Mesenchymal stem cell (in vitro differentiated cells and primary cell): ENCODE measurements at regions not wholly inside any gene's neighbourhood (a gene's known extent, or its start where the extent isn't known, plus 50 kb on each side); places are given as distances from the start of the nearest gene placed in this dataset.

Source experiments
- DNase-seq: peaks from one replicate; pipeline ENCODE4 v3.0.0-alpha.2; 2013
- H2AFZ ChIP-seq: one replicate; pipeline ENCODE4 v1.6.1; 2013; ENCODE audit warnings: low read depth, mild to moderate bottlenecking, control low read depth, inconsistent platforms, low read length, moderate library complexity
- H2AK5ac ChIP-seq: 2 replicates; pipeline ENCODE4 v1.6.1; 2013; ENCODE audit warnings: low read length, moderate library complexity, mild to moderate bottlenecking, inconsistent platforms; ENCODE audit not compliant: severe bottlenecking
- H2BK120ac ChIP-seq: one replicate; pipeline ENCODE4 v1.6.1; 2013; ENCODE audit warnings: low read depth, mild to moderate bottlenecking, inconsistent platforms, low read length, moderate library complexity
- H2BK12ac ChIP-seq, 2 experiments: one replicate each; pipeline ENCODE4 v1.6.1; 2013; ENCODE audit warnings: inconsistent platforms in 2 of 2, low read length in 2 of 2, mild to moderate bottlenecking in 2 of 2, moderate library complexity in 2 of 2, control low read depth in 1 of 2
- H2BK15ac ChIP-seq: one replicate; pipeline ENCODE4 v1.6.1; 2013; ENCODE audit warnings: mild to moderate bottlenecking, low read depth, inconsistent platforms; ENCODE audit not compliant: poor library complexity, severe bottlenecking
- H2BK5ac ChIP-seq: 2 replicates; pipeline ENCODE4 v1.6.1; 2013; ENCODE audit warnings: low read depth, mild to moderate bottlenecking, low read length, control low read depth, inconsistent platforms; ENCODE audit not compliant: poor library complexity, severe bottlenecking
- H3K14ac ChIP-seq, 2 experiments: one replicate each; pipeline ENCODE4 v1.6.1; 2013; ENCODE audit warnings: inconsistent platforms in 2 of 2, low read length in 2 of 2, control low read depth in 1 of 2, mild to moderate bottlenecking in 1 of 2, moderate library complexity in 1 of 2
- H3K18ac ChIP-seq, 2 experiments: one replicate each; pipeline ENCODE4 v1.6.1; 2013; ENCODE audit warnings: inconsistent platforms in 2 of 2, low read length in 2 of 2, control low read depth in 1 of 2, low read depth in 1 of 2, mild to moderate bottlenecking in 1 of 2
- H3K23ac ChIP-seq, 2 experiments: one replicate each; pipeline ENCODE4 v1.6.1; 2013; ENCODE audit warnings: inconsistent platforms in 2 of 2, low read length in 2 of 2, mild to moderate bottlenecking in 2 of 2, moderate library complexity in 2 of 2, control low read depth in 1 of 2
- H3K27ac ChIP-seq: 2 replicates; pipeline ENCODE4 v1.5.1; 2013; ENCODE audit warnings: mild to moderate bottlenecking, moderate library complexity, low read length, control low read depth, inconsistent platforms; ENCODE audit not compliant: poor library complexity, severe bottlenecking
- H3K27me3 ChIP-seq, 2 experiments: 2 replicates each; pipeline versions ENCODE4 v1.6.1 to v1.7.0; 2013; ENCODE audit warnings: low read length in 2 of 2, mild to moderate bottlenecking in 2 of 2, moderate library complexity in 2 of 2, control low read depth in 1 of 2, inconsistent platforms in 1 of 2; ENCODE audit not compliant: control insufficient read depth in 1 of 2, insufficient read depth in 1 of 2
- H3K36me3 ChIP-seq, 2 experiments: 2 replicates each; pipeline versions ENCODE4 v1.6.1 to v1.7.0; 2013; ENCODE audit warnings: low read length in 2 of 2, control low read depth in 1 of 2, inconsistent platforms in 1 of 2, low read depth in 1 of 2, mild to moderate bottlenecking in 1 of 2; ENCODE audit not compliant: insufficient read depth in 2 of 2, control insufficient read depth in 1 of 2
- H3K4ac ChIP-seq, 2 experiments: one replicate each; pipeline ENCODE4 v1.6.1; 2013; ENCODE audit warnings: inconsistent platforms in 2 of 2, low read length in 2 of 2, mild to moderate bottlenecking in 2 of 2, moderate library complexity in 2 of 2, control low read depth in 1 of 2, low read depth in 1 of 2
- H3K4me1 ChIP-seq: 2 replicates; pipeline ENCODE4 v1.6.1; 2013; ENCODE audit warnings: low read depth, low read length, control low read depth; ENCODE audit not compliant: control insufficient read depth, insufficient read depth
- H3K4me2 ChIP-seq: 2 replicates; pipeline ENCODE4 v1.6.1; 2013; ENCODE audit warnings: low read length, mild to moderate bottlenecking, inconsistent platforms; ENCODE audit not compliant: poor library complexity, severe bottlenecking
- H3K4me3 ChIP-seq, 2 experiments: 2 replicates each; pipeline versions ENCODE4 v1.5.1 to v1.7.0; 2013; ENCODE audit warnings: low read length in 2 of 2, mild to moderate bottlenecking in 2 of 2, control low read depth in 1 of 2, low read depth in 1 of 2; ENCODE audit not compliant: insufficient read depth in 1 of 2
- H3K79me1 ChIP-seq: replicated peaks from 2 replicates; pipeline ENCODE4 v1.6.1; 2013; ENCODE audit warnings: mild to moderate bottlenecking, control low read depth, low read length, inconsistent platforms; ENCODE audit not compliant: poor library complexity, severe bottlenecking
- H3K9ac ChIP-seq: 2 replicates; pipeline ENCODE4 v1.7.0; 2013; ENCODE audit warnings: mild to moderate bottlenecking, low read length, moderate library complexity
- H3K9me3 ChIP-seq: 2 replicates; pipeline ENCODE4 v1.7.0; 2013; ENCODE audit warnings: mild to moderate bottlenecking, low read length; ENCODE audit not compliant: control insufficient read depth
- H4K8ac ChIP-seq: one replicate; pipeline ENCODE4 v1.6.1; 2013; ENCODE audit warnings: inconsistent platforms, mild to moderate bottlenecking, low read length, moderate library complexity
- H4K91ac ChIP-seq: one replicate; pipeline ENCODE4 v1.6.1; 2013; ENCODE audit warnings: mild to moderate bottlenecking, low read length, inconsistent platforms
- WGBS: methylation state at CpG from one replicate; pipeline ENCODE4 v1.1.7; 2013; ENCODE audit warnings: mixed read lengths; 5-methylcytosine and 5-hydroxymethylcytosine counted together

GRCh38 chr11:119985551-119985950 lies 152.4 kb downstream of the TRIM29 start:
- WGBS, result 84% methylated on average over 14 of the region's 14 CpGs
- H3K36me3 ChIP-seq, result no peaks in the 10 kb centered on the region
- no peak overlapping the region for H3K23ac ChIP-seq
- no peak overlapping the region for H3K4me2 ChIP-seq
- H2AFZ ChIP-seq, result no peak overlapping the region
- no peak overlapping the region for H3K4ac ChIP-seq
- peaks cover 2% of the 10 kb centered on the region for H3K4me1 ChIP-seq
- H2BK15ac ChIP-seq, result no peak overlapping the region
- H4K8ac ChIP-seq, result no peak overlapping the region
- H2BK120ac ChIP-seq, result no peak overlapping the region
- H3K79me1 ChIP-seq, result no peaks in the 10 kb centered on the region
- no peak overlapping the region for H3K4me3 ChIP-seq
- no peak overlapping the region for H3K14ac ChIP-seq
- H2AK5ac ChIP-seq, result no peak overlapping the region
- H3K18ac ChIP-seq, result no peak overlapping the region
- H3K9me3 ChIP-seq, result no peaks in the 10 kb centered on the region
- H3K27me3 ChIP-seq, result peaks cover 46 to 58% of the 10 kb centered on the region in 2 experiments
- DNase-seq, result no peak
- no peak overlapping the region for H4K91ac ChIP-seq
- H3K27ac ChIP-seq, result no peak overlapping the region
- H3K9ac ChIP-seq, result no peak overlapping the region
- H2BK12ac ChIP-seq, result no peak overlapping the region
- no peak overlapping the region for H2BK5ac ChIP-seq

DNA sequence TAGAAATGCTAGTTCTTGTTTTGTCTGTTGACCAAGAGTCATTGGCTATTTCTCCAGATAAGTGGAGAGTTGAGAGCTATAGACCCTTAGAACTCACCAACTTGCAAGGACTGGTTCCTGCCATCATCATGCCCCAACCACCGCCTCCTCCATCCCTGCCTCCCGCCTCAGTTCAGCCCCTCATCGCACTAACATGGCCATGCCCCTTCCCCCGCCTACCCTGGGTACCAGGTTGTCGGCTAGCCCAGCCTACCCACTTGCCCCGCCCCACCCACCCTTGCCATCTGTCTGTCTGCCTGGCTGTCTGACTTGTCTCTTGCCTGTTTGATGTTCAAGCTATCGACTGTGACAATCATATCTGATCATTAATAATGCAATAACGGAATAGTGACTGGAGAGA lies 154.1 kb downstream of the TRIM29 start:
- no peak overlapping the region for H3K4me3 ChIP-seq
- H2AK5ac ChIP-seq, result no peak overlapping the region
- H3K9me3 ChIP-seq, result no peaks in the 10 kb centered on the region
- no peak overlapping the region for H3K23ac ChIP-seq
- no peak overlapping the region for H4K91ac ChIP-seq
- H2BK120ac ChIP-seq, result no peak overlapping the region
- H3K9ac ChIP-seq, result no peak overlapping the region
- peaks cover 37 to 74% of the 10 kb centered on the region in 2 experiments for H3K27me3 ChIP-seq
- no peak overlapping the region for H2BK12ac ChIP-seq
- no peak overlapping the region for H2BK15ac ChIP-seq
- no peak overlapping the region for H2AFZ ChIP-seq
- H3K14ac ChIP-seq, result no peak overlapping the region
- WGBS, result 83% methylated on average over 8 of the region's 8 CpGs
- no peaks in the 10 kb centered on the region for H3K36me3 ChIP-seq
- no peak overlapping the region for H2BK5ac ChIP-seq
- H3K4ac ChIP-seq, result no peak overlapping the region
- no peak overlapping the region for H3K18ac ChIP-seq
- H4K8ac ChIP-seq, result no peak overlapping the region
- no peak overlapping the region for H3K4me2 ChIP-seq
- H3K4me1 ChIP-seq, result peaks cover 2% of the 10 kb centered on the region
- H3K27ac ChIP-seq, result no peak overlapping the region
- H3K79me1 ChIP-seq, result no peaks in the 10 kb centered on the region
- DNase-seq, result no peak

DNA sequence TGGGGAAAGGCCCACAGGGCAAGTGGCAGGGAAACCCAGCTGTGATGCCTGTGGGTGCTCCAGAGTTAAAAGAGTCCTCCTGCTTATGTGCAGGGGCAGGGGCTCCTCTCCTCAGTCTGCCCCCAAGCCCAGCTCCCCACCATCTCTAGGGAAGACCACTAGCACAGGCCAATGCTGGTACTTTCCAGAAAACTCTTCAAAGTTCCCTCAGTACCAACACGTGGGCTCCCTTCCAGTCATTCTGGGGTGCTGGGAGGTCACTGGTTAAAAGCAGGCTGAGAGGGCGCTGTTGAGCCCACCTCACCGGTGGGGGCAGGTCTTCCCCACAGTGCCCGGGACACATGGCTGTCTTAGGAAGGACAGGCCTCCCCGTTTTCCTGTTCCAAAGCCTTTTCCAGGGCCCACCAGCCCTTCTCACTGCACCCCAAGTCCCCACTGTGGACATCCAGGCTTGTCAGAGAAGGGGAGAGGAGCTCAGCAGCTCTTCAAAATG lies 154.6 kb downstream of the TRIM29 start:
- Histone ChIP-seq H3K9me3 (no peaks in the 10 kb centered on the region), H3K4me1 (peaks cover 2% of the 10 kb centered on the region), H3K4ac (no peak overlapping the region), H4K8ac (no peak overlapping the region), H3K23ac (no peak overlapping the region), H3K27ac (no peak overlapping the region), H3K14ac (no peak overlapping the region), H3K9ac (no peak overlapping the region), H3K36me3 (no peaks in the 10 kb centered on the region), H2AFZ (no peak overlapping the region), H2AK5ac (no peak overlapping the region), H3K4me2 (no peak overlapping the region), H2BK120ac (no peak overlapping the region), H2BK15ac (no peak overlapping the region), H3K4me3 (no peak overlapping the region), H2BK5ac (no peak overlapping the region), H2BK12ac (no peak overlapping the region), H3K79me1 (no peaks in the 10 kb centered on the region), H3K18ac (no peak overlapping the region), H3K27me3 (peaks cover 39 to 79% of the 10 kb centered on the region in 2 experiments), H4K91ac (no peak overlapping the region)
- WGBS, result 24% methylated on average over 5 of the region's 5 CpGs
- DNase-seq, result no peak

GRCh38 chr11:119982517-119983239 lies 155.2 kb downstream of the TRIM29 start:
- peaks cover 2% of the 10 kb centered on the region for H3K4me1 ChIP-seq
- no peak overlapping the region for H3K18ac ChIP-seq
- H4K8ac ChIP-seq, result no peak overlapping the region
- H3K4me2 ChIP-seq, result no peak overlapping the region
- no peak overlapping the region for H3K9ac ChIP-seq
- no peak overlapping the region for H4K91ac ChIP-seq
- no peaks in the 10 kb centered on the region for H3K9me3 ChIP-seq
- H3K4me3 ChIP-seq, result no peak overlapping the region
- H2BK12ac ChIP-seq, result no peak overlapping the region
- no peak for DNase-seq
- no peak overlapping the region for H3K14ac ChIP-seq
- H3K23ac ChIP-seq, result no peak overlapping the region
- H2BK15ac ChIP-seq, result no peak overlapping the region
- H3K4ac ChIP-seq, result no peak overlapping the region
- no peaks in the 10 kb centered on the region for H3K79me1 ChIP-seq
- no peak overlapping the region for H2BK5ac ChIP-seq
- 81% methylated on average over 16 of the region's 16 CpGs for WGBS
- no peak overlapping the region for H2AFZ ChIP-seq
- no peak overlapping the region for H2BK120ac ChIP-seq
- peaks cover 45 to 85% of the 10 kb centered on the region in 2 experiments for H3K27me3 ChIP-seq
- no peak overlapping the region for H2AK5ac ChIP-seq
- H3K27ac ChIP-seq, result no peak overlapping the region
- H3K36me3 ChIP-seq, result no peaks in the 10 kb centered on the region
